Coronary artery (tissue), 2 donors: ENCODE measurements at regions not wholly inside any gene's neighbourhood (a gene's known extent, or its start where the extent isn't known, plus 50 kb on each side); places are given as distances from the start of the nearest gene placed in this dataset.

Experiments used
- DNase-seq: peaks from one replicate; pipeline ENCODE4 v3.0.0-alpha.2; 2017; ENCODE audit warnings: low spot score
- H3K27ac ChIP-seq, 2 donors: fragments of 200-600 bp; sonication (generic); one replicate each; pipeline ENCODE4 v1.5.1; 2016 to 2019
- H3K4me3 ChIP-seq: fragments of 200-600 bp; sonication (generic); 2 replicates; pipeline ENCODE4 v1.5.1; 2016; ENCODE audit warnings: mild to moderate bottlenecking, moderate library complexity
- CTCF ChIP-seq: fragments of 200-600 bp; sonication (generic); IDR thresholded peaks from one replicate; pipeline ENCODE4 v1.5.1; 2019; ENCODE audit warnings: antibody characterized with exemption

GRCh38 chr6:149220882-149221773 is 96.4 kb upstream of the TAB2 start:
- H3K27ac ChIP-seq = no peak overlapping the region
- H3K4me3 ChIP-seq = no peak overlapping the region
- no peak for TF ChIP-seq CTCF
- DNase-seq = no peak

GRCh38 chr6:149221774-149222070 is 95.8 kb upstream of the TAB2 start:
- no peak for TF ChIP-seq CTCF
- Histone ChIP-seq H3K27ac (no peak overlapping the region), H3K4me3 (no peak overlapping the region)
- DNase-seq = no peak

GRCh38 chr6:149223120-149223903 is 94.2 kb upstream of the TAB2 start:
- H3K4me3 ChIP-seq = no peak overlapping the region
- DNase-seq = no peak
- TF ChIP-seq CTCF = no peak
- H3K27ac ChIP-seq = no peak overlapping the region

GRCh38 chr6:149223904-149224351 is 93.6 kb upstream of the TAB2 start:
- Histone ChIP-seq H3K4me3 (no peak overlapping the region), H3K27ac (no peak overlapping the region)
- no peak for TF ChIP-seq CTCF
- DNase-seq = no peak

GRCh38 chr6:149224399-149224798 is 93.1 kb upstream of the TAB2 start:
- Histone ChIP-seq H3K4me3 (no peak overlapping the region), H3K27ac (no peak overlapping the region)
- no peak for DNase-seq
- no peak for TF ChIP-seq CTCF

- no peak overlapping the region for H3K27ac ChIP-seq
- DNase-seq = no peak
- no peak overlapping the region for H3K4me3 ChIP-seq
- TF ChIP-seq CTCF = no peak
These were observed 92.1 kb upstream of the TAB2 start for GRCh38 chr6:149225370-149225769.

- Histone ChIP-seq H3K4me3 (no peak overlapping the region), H3K27ac (no peak overlapping the region)
- DNase-seq = no peak
- TF ChIP-seq CTCF = no peak
These were observed 91.6 kb upstream of the TAB2 start for GRCh38 chr6:149225946-149226345.
